Breast epithelium (tissue), 3 donors: ENCODE measurements at regions not wholly inside any gene's neighbourhood (a gene's known extent, or its start where the extent isn't known, plus 50 kb on each side); places are given as distances from the start of the nearest gene placed in this dataset.

Experiments
- POLR2A ChIP-seq: fragments of 450-650 bp; IDR thresholded peaks from one replicate; pipeline ENCODE4 v1.6.1; 2016; ENCODE audit warnings: antibody characterized with exemption, mild to moderate bottlenecking, moderate library complexity
- TF ChIP-seq, protein P1 (sequence below), 3 donors: fragments of 450-650 bp; IDR thresholded peaks; one replicate each; pipeline ENCODE4 v1.5.1; 2016 to 2017; ENCODE audit warnings: antibody characterized with exemption in 3 of 3, mild to moderate bottlenecking in 3 of 3, moderate library complexity in 3 of 3

DNA sequence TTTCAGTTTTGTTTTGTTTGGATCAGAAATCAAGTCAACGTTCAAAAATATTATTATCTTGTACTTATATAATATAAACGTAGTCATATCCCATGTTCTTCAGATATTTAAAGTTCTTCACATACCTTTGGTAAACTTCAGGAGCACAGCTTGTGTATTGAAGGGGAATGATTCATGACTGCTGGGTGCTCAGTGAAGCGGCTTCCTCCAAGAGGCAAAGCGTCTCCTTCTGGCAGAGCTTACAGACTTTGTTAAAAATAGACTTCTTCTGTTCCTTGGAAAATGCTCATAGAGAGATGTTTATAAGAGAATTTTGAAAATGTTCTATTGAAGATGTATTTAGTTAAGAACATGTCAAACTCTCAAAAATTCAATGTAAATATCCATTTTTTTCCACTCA, 155.6 kb upstream of the CNTNAP4 start:
- TF ChIP-seq, protein P1, sequence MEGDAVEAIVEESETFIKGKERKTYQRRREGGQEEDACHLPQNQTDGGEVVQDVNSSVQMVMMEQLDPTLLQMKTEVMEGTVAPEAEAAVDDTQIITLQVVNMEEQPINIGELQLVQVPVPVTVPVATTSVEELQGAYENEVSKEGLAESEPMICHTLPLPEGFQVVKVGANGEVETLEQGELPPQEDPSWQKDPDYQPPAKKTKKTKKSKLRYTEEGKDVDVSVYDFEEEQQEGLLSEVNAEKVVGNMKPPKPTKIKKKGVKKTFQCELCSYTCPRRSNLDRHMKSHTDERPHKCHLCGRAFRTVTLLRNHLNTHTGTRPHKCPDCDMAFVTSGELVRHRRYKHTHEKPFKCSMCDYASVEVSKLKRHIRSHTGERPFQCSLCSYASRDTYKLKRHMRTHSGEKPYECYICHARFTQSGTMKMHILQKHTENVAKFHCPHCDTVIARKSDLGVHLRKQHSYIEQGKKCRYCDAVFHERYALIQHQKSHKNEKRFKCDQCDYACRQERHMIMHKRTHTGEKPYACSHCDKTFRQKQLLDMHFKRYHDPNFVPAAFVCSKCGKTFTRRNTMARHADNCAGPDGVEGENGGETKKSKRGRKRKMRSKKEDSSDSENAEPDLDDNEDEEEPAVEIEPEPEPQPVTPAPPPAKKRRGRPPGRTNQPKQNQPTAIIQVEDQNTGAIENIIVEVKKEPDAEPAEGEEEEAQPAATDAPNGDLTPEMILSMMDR (IDR thresholded peaks at IDR 0.05), result no peak
- no peak for TF ChIP-seq POLR2A
